GM19328 (cell line): ENCODE measurements at regions not wholly inside any gene's neighbourhood (a gene's known extent, or its start where the extent isn't known, plus 50 kb on each side); places are given as distances from the start of the nearest gene placed in this dataset.
"Not testable (repeated sequence)": the region's sequence is repeated elsewhere in the genome, so short reads cannot be mapped to it uniquely, and the experiment has no call there.

Experiments used
- ATAC-seq: cut with Tn5 transposase; IDR thresholded peaks from one replicate; pipeline ENCODE4 v1.9.1; 2021; ENCODE audit warnings: mild to moderate bottlenecking, moderate library complexity; ENCODE audit not compliant: unreplicated experiment

DNA sequence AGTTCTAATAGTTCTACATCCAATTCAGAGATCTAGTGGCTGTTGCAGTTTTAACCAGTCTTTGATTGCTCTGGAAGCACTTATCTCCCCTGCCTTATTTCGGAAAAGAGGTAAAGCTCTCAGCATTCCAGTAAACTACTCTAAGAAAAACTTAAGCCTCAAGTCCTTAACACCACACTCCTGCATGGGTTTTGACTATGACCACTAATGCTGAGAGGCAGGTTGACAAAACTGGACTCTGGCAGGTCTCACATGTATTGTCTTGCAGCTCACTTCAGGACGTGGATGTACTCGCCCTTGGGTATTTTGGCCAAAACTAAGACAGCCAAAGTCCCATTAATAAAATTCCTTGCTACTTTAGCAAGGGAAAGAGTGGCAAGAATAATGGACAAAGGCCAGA, 405.9 kb upstream of the GRM7 start:
- ATAC-seq = no peak

DNA sequence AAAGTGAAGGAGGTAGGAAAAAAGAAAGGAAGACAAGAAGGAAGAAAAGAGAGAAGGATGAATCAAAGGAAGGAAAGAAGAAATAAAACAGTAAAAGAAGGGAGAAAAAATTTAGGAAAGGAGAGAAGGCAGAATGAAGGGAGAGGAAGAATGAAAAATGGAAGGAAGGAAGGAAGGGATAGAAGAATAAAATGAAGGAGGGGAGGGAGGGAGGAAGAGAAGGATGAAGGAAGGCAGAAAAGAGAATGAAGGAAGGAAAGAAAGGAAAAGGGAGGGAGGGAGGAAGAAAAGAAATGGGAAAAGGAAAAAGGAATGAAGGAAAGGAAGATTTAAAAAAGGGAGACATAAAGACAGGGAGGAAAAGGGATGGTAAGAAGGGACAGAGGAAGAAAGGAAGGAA, 393.7 kb upstream of the GRM7 start:
- ATAC-seq = no peak

DNA sequence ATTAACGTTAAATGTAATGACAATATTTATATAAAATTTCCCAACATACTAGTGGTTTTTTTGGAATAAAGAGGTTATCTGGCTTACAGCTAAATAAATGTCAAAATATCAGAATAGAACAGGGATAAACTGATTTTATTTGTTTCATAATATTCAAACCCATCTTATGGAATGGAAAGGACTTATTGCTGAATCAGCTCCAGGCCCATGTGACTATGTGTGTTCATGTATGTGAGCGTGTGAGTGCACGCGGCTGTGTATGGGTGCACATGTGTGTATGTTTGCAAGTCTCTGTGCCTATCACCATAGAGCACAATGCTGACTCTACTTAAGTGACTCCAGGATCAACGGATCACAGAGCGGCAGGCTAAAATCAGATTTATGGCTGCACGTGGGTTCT, 392.3 kb upstream of the GRM7 start:
- no peak for ATAC-seq

DNA sequence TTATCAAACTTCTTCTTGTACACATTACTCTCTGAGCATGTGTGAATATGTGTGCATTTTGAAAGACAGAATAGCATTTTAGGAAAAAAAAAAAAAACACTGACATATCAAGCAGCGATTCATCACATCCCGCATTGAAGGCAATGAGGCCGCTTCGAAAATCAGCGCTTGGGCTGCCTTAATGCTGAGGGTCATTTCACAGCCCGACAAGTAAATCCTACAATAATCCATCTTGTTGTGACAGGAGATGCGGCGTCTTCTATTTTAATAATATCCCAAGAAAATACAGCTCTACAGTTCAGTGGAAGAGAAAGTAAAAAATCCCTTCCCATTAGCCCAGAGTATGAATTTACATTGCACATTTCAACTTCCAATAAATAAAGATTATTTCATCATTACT, 389.2 kb upstream of the GRM7 start:
- no peak for ATAC-seq

DNA sequence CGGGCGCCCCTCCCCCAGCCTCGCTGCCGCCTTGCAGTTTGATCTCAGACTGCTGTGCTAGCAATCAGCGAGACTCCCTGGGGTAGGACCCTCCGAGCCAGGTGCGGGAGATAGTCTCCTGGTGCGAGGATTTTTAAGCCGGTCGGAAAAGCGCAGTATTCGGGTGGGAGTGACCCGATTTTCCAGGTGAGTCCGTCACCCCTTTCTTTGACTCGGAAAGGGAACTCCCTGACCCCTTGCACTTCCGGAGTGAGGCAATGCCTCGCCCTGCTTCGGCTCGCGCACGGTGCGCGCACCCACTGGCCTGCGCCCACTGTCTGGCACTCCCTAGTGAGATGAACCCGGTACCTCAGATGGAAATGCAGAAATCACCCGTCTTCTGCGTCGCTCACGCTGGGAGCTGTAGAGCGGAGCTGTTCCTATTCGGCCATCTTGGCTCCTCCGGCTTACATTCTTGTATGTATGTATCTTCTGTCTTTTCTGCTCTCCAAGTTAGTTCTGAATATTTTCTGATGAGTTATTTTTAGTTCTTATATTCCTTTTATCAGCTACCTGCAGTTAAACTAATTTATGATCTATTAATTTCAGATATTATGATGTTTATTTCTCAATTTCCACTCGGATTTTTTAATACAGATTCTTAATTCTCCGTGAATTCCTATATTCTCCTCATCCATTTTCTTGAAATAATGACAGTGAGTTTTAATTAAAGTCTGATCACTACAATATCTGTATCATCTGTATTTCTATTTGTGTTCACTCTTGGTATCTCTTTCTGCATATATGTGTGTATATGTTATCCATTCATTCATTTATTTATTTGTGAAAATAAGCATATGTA, 370.2 kb upstream of the GRM7 start:
- ATAC-seq = not testable (repeated sequence)

DNA sequence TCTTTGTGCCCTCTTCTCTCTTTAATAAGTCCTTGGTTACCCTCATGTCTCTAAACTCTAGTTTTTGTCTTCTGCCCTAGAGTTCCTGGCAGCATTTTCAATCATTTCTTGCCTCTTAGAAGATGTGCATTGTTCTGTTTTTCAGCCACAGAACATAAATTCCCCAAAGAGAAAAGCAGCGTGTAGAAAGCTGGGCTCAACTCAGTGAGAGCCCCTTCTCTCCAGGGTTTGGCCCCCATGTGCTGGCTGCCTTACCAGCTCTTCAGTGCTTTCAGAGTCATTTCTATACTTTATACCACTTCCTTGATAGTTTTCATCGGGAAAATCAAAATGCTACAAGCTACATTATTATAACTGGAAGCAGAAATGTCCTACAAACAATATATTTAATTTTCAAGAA, 369.1 kb upstream of the GRM7 start:
- ATAC-seq = no peak

DNA sequence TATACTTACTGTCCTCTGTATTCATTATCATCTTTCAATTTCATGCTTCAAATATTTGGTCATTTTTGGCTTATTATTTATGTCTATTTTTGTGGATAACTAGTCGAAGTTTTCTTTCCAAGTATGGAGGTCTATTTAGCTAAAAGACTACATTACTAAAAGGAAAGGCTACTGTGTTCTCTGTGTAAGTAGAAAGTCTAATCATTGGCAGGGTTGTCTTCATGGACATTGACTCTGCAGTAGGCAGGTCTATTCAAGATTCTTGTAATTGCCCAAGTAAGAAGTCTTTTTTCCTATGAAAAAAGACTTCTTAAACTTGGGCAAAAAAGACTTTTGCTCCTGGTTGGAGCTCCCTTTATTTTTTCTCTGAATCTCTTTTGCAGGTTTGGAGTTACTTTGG, 368.6 kb upstream of the GRM7 start:
- no peak for ATAC-seq

DNA sequence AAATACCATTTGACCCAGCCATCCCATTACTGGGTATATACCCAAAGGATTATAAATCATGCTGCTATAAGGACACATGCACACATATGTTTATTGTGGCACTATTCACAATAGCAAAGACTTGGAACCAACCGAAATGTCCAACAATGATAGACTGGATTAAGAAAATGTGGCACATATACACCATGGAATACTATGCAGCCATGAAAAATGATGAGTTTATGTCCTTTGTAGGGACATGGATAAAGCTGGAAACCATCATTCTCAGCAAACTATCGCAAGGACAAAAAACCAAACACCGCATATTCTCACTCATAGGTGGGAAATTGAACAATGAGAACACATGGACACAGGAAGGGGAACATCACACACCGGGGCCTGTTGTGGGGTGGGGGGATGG, 362.0 kb upstream of the GRM7 start:
- ATAC-seq = not testable (repeated sequence)

DNA sequence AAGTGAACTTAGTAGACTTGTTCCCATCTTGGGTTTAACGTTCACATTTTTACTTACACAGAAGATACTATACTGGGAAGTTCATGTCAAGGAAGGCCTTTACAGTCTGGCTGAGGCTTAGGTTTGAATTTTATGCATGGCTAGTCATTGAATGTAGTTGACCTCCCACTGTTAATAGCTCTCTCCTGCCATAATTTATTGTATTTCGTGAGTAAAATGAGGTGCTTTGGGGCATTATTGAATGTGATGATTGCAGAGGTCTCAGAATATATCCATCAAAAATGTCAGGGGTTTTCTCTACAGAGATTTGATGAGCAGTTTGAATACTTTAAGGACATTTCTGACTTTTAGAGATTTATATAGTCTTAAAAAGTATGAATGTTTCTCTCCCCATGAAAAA, 356.6 kb upstream of the GRM7 start:
- no peak for ATAC-seq

DNA sequence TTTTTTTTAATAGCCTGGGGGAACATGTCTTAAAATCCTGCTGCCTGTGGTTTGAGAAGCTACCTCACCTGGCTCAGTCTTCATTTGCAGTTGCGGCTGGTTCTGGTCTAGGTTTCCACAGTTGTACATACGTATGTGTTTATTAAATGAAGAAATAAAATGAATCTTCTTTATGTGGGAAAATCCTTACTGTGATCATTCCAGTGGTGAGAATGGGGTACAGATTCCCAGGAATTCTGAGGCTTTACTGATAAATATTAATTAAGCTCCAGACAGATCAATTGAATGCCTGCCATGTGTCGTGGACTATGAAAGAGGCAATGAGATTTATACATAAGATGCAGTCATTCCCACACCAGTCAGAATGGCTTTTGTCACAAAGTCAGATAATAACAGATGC, 356.1 kb upstream of the GRM7 start:
- ATAC-seq = no peak

DNA sequence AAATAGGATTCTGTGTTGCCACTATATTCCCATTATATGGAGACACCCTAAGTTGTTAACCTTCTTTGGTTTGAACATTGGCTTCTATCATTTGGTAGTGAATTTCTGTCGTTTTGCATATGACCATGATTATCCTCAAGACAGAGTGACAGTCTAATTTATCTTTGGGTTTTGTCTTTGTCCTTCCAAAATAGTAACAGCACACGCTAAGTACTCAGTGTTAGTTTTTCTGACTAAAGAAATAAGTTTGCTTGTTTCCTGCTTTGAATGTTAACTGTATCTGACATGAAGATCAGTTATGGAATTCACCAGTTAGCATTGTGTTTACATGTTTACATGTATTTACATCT, 352.5 kb upstream of the GRM7 start:
- no peak for ATAC-seq

DNA sequence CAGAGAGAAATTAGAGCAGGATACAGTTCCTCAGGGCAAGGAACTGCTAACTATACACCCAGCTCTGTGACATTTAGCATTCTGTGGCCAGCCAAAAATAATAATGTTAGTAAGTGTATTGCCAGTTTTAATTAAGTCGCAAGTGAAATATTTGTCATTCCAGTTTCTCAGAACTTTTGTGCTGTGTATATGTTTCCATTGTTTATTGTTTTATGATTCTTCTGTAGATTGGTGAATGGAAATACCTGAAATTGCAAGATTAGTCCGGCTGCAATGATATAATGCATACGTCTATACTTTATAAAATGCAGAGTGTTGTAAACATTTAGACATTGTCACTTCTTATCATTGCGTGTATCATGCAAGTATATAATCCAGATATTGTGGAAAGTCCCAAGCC, 351.3 kb upstream of the GRM7 start:
- no peak for ATAC-seq

DNA sequence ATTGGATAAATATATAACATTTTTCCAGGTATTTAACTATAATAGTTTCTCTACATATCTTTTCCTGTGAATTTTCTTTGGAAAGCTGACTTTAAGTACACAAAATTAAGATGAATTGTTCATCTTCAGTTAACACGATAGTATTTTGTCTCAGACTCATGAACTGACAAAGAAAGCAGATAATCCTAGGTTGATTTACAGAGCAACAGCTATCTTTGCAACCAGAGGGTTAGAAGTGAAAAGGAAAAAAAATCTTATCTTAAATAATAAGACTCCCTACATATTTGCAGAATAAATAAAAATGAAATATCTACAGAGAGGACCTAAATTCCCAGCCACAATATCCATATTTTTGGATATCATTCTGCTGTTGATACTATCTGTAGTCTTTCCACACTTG, 350.2 kb upstream of the GRM7 start:
- no peak for ATAC-seq

DNA sequence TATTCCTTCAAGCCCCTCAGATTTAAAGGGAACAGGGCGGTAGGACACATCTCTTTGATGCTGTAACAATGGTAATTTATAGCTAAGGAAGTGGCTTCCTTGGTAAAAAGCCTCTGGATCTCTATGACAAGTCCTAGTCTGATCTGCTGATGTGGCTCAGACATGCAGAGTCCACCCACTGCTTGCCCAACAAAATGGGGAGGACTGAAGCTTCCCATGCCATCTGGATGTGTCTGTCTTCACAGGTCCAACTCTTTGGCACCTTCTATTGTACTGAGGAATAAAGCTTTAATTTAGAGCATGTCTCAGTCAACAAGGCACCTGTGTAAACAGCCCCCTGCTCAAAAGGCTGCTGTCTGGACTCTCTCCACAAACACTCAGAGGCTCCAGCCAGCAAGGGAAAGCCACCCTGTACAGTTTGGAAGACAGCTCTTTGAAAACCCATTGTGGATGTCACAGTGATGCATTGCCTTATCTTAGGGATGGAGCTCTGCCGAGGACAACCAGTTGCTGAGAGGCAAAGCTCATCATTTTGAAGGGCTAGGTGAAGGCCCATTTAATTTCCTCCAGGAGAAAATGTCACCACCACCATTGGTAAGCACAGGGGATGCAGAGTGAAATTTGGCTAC, 348.6 kb upstream of the GRM7 start:
- ATAC-seq = no peak

DNA sequence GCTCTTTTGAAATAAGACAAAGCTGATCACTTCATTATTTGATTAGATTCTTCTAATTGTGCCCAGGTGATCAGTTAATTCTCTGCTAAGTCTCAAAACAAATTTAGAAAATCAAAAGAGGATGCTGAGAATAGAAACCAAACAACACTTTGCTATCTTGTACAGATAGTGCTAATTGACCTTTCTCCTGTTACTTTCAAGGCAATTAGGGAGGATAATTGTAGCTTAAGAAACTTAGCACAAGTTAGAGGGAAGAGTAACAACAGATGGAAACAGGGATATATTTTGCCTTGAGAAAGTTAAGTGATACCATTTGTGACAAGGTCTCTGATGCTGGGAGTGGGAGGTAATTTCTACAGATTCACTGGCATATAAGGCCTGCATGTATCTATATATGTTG, 344.8 kb upstream of the GRM7 start:
- no peak for ATAC-seq

DNA sequence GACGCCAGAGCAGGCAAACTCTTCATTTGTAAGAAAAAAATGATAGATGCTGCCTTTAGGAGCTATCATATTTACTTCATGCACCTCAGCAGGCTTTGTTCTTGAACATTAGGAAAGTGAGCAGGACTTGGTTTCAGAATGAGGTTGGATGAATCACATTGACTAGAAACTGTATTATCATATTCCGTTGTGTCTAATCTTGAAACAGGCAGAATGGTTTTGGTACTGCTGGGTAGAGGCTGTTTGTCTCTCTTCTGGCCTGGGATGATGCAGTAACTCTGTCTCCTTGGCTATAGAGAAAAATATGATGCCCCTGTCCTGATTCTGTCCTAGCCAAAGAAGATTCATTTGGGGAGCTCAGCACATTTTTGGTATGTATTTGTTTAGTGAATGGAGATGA, 344.2 kb upstream of the GRM7 start:
- ATAC-seq = no peak

DNA sequence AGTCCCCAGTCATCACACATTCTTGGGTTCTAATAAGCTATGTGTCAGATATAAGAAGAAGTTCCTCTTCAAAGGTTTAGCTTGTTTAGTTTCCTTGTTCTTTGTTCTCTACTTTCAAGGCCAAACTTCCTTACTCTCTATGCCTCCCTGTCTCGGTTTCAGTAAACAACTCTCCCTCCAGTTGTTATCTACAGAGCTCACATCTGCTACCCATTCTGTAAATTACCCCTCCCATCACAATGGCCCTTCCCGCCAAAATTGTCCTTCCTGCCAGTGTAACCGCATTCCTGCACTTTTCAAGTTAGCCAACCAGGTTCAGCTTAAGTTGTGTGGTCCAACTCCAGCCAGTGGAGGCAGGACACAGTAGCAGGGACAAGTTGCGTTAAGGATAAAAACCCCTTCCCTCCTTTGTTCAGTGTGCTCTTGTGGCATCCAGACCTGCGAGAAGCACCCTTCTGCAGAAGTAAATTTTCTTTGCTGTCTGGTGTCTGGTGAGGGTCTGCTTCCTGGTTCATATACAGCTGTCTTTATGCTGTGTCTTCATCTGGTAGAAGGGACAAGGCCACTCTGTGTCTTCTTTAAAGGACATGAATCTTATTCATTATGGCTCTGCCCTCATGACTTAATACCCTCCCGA, 342.1 kb upstream of the GRM7 start:
- no peak for ATAC-seq

DNA sequence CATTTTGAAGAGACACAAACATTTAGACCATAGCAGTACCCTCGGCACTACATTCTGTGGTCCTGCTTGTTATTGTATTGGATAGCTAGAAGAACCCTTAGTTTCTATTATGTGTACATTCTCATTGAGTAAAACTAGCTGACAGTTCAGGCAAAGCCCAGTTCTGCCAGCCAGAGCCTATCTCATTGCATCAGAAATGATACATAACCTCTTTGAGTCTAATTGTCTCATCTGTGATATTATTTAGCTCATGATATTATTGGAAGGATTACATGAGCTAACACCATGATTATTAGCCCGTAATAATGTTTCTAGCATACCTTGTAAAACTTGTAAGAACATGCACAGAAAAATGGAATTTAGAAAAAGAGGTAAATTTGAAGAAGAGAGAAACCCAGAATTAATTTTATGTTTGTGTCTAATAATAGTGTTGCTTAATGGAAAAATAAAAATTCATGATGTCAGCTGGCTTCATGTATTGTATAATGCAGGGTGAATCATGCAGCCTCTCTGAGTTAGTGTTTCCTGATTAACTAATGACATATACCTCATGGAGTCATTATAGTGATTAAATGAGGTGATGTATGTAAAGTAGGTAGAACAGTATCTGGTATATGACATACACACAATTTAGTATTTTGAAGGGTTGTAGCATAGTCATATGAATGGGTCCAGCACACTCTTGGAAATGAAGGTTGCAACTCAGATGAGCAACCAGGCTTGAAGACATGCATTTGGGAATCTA, 339.4 kb upstream of the GRM7 start:
- no peak for ATAC-seq

DNA sequence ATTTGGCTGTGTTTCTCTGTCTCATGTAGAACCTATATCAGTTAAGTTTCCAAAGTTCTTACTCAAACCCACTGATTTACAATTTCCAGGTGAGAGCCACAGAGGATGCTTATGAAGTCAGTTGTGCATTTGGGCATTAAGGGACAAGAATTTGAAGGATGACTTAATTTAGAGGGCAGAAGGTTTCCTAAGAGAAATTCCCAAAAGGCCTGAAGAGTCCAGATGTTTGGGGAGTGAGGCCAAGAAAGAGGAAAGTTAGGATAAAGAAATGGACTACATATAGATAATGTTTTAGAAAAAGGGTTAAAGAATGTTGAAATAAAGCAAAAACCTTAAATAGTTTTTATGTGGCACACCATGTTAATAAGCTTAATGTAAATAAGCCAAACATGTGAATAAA, 338.7 kb upstream of the GRM7 start:
- no peak for ATAC-seq

DNA sequence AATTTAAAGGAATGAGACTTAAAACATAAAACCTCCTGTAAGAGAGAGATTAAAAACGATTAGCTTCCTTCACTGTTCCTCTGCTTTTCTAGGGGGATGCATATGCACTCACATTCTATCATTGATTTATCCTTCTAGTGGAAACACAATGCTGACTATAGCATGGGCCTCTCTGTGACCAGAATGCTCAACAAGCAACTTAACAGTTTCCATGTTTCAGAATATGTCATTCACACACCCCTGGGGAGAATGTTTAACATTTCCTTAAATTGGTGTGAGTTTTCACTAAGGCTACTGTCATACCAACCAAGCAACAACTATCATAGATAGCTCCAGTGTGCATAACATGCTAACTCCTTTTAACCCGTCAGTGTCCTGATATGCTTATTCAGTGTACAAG, 337.9 kb upstream of the GRM7 start:
- ATAC-seq = no peak

DNA sequence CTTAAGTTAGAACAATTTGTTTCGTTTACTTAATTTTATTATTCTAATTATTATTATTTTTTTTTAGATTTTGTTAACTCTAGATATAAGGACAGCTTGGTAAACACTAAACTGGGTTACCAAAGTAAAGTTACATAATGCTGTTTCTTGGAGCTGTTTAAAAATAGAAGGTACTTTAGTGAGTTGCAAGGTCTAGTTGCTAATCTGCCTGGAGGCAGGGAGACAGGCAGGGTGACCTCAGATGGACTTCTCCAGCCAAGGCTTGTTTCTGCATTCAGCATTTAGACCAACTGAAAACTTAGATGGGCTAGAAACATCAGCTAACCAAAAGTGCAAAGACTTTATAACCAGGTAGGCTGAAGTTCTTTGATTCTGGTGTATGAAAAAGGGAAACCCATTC, 336.4 kb upstream of the GRM7 start:
- ATAC-seq = no peak

DNA sequence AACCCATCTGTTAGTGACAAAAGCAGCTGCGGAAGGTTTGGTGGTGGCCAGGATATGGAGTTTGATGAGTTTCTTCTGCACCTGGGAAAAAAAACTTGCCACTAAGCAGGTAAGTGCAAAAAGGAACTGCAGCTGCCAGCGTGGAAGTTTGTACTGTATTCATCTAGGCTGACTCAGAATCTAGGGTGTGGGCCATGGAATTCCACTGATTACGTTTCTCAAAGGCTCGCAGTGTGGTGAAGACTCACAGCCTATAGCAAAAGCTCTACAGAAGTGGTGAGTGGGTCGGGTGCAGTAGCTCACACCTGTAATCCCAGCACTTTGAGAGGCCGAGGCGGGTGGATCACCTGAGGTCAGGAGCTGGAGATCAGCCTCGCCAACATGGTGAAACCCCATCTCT, 334.6 kb upstream of the GRM7 start:
- ATAC-seq = no peak
